ENCODE measurements at regions not wholly inside any gene's neighbourhood (a gene's known extent, or its start where the extent isn't known, plus 50 kb on each side); places are given as distances from the start of the nearest gene placed in this dataset.

DNA sequence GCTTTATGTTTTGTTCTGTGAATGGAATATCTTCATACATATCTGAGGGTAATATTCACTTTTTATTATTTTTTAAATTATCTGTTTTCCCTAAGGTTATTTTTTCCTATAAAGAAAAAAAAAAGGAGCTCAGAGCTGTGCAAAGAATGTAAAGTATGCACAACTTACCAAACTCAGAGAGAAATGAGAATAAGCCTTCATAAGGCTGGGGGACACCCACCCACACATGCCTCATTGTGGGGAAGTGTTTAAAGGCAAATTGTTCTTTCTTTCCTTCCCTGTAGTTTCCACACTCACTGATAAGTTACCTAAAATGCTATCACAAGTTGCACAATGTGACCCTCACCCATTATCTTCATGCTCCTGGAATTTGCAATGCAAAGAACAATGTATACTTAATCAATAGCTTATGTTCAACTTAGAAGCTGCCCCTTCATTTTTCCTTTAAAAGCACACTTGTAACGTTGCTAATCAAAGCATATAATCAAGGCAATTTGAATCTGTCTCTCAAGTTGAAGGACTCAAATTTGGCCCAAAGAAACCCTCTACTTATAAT is 108.1 kb downstream of the GNAT3 start:
- Histone ChIP-seq H3K9me3 (ENCODE audit: control insufficient read depth in 4 of 4, insufficient read depth in 3 of 4, low read length in 3 of 4) (peaks cover 0 to 1% (median 0%) of the 10 kb centered on the region in 4 donors), H3K4me1 (ENCODE audit: control insufficient read depth in 5 of 5, insufficient read depth in 5 of 5, low read length in 5 of 5) (no peaks in the 10 kb centered on the region), H3K27me3 (ENCODE audit: control insufficient read depth in 3 of 3, insufficient read depth in 3 of 3, low read length in 2 of 3) (no peaks in the 10 kb centered on the region), H3K36me3 (ENCODE audit: control insufficient read depth in 4 of 4, insufficient read depth in 4 of 4, low read length in 4 of 4) (no peaks in the 10 kb centered on the region), H3K27ac (ENCODE audit: low read depth in 1 of 2, low read length in 1 of 2) (no peak overlapping the region), H3K4me3 (no peak overlapping the region), H3K9ac (ENCODE audit: insufficient read depth in 1 of 2, low read length in 2 of 2) (no peak overlapping the region)
- no peak for DNase-seq
- no peak for ATAC-seq (ENCODE audit: insufficient read depth, low FRiP score)
- 47 to 81% methylated on average over 1 of the region's 1 CpG for WGBS, 2 donors
- TF ChIP-seq, protein P1, sequence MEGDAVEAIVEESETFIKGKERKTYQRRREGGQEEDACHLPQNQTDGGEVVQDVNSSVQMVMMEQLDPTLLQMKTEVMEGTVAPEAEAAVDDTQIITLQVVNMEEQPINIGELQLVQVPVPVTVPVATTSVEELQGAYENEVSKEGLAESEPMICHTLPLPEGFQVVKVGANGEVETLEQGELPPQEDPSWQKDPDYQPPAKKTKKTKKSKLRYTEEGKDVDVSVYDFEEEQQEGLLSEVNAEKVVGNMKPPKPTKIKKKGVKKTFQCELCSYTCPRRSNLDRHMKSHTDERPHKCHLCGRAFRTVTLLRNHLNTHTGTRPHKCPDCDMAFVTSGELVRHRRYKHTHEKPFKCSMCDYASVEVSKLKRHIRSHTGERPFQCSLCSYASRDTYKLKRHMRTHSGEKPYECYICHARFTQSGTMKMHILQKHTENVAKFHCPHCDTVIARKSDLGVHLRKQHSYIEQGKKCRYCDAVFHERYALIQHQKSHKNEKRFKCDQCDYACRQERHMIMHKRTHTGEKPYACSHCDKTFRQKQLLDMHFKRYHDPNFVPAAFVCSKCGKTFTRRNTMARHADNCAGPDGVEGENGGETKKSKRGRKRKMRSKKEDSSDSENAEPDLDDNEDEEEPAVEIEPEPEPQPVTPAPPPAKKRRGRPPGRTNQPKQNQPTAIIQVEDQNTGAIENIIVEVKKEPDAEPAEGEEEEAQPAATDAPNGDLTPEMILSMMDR (IDR thresholded peaks at IDR 0.05; ENCODE audit: control extremely low read depth, extremely low read depth): no peak

DNA sequence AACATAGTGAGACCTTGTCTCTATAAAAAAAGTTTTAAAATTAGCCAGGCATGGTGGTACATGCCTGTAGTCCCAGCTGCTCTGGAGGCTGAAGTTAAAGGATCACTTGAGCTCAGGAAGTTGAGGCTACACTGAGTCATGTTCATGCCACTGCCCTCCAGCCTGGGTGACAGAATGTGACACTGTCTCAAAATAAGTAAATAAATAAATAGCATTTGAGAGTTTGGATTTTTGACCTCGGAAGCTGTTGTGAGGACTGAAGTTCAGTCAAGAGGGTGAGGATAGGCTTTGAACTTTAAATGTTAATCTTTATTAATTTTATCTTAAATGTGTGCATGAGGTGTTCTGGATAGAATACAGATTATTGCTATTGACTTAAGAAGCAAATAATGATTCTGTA is 110.2 kb downstream of the GNAT3 start:
- DNase-seq (no peak), ATAC-seq (ENCODE audit: insufficient read depth, low FRiP score) (no peak)
- Histone ChIP-seq H3K4me3 (no peak overlapping the region), H3K9me3 (ENCODE audit: control insufficient read depth in 4 of 4, insufficient read depth in 3 of 4, low read length in 3 of 4) (no peaks in the 10 kb centered on the region), H3K27me3 (ENCODE audit: control insufficient read depth in 3 of 3, insufficient read depth in 3 of 3, low read length in 2 of 3) (no peaks in the 10 kb centered on the region), H3K27ac (ENCODE audit: low read depth in 1 of 2, low read length in 1 of 2) (no peak overlapping the region), H3K4me1 (ENCODE audit: control insufficient read depth in 5 of 5, insufficient read depth in 5 of 5, low read length in 5 of 5) (no peaks in the 10 kb centered on the region), H3K9ac (ENCODE audit: insufficient read depth in 1 of 2, low read length in 2 of 2) (no peak overlapping the region), H3K36me3 (ENCODE audit: control insufficient read depth in 4 of 4, insufficient read depth in 4 of 4, low read length in 4 of 4) (no peaks in the 10 kb centered on the region)
- 82 to 83% methylated on average over 1 of the region's 1 CpG for WGBS, 2 donors
- TF ChIP-seq, protein P1 (IDR thresholded peaks at IDR 0.05; ENCODE audit: control extremely low read depth, extremely low read depth): no peak

DNA sequence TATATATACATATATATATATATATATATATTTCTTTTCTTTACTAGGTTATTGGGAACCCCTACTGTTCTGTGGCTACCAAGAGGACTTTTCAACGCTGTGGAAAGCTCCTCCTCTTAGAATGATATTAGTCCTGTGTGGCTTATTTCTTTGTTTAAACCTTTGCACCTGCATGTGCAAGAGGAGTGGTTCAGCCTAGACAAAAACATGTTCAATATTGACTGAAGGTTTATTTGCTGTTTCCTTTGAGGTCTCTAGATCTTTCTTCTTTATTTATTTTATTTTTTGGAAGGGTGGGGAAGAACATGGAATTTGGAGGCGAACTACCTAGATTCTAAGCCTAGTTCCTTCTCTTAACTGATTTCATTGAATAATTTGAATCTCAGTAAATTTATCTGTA is 118.1 kb downstream of the GNAT3 start:
- Histone ChIP-seq H3K27me3 (ENCODE audit: control insufficient read depth in 3 of 3, insufficient read depth in 3 of 3, low read length in 2 of 3) (no peaks in the 10 kb centered on the region), H3K9ac (ENCODE audit: insufficient read depth in 1 of 2, low read length in 2 of 2) (no peak overlapping the region), H3K36me3 (ENCODE audit: control insufficient read depth in 4 of 4, insufficient read depth in 4 of 4, low read length in 4 of 4) (no peaks in the 10 kb centered on the region), H3K9me3 (ENCODE audit: control insufficient read depth in 4 of 4, insufficient read depth in 3 of 4, low read length in 3 of 4) (no peaks in the 10 kb centered on the region), H3K4me3 (no peak overlapping the region), H3K27ac (ENCODE audit: low read depth in 1 of 2, low read length in 1 of 2) (no peak overlapping the region), H3K4me1 (ENCODE audit: control insufficient read depth in 5 of 5, insufficient read depth in 5 of 5, low read length in 5 of 5) (no peaks in the 10 kb centered on the region)
- DNase-seq: no peak
- TF ChIP-seq, protein P1 (IDR thresholded peaks at IDR 0.05; ENCODE audit: control extremely low read depth, extremely low read depth): no peak
- no peak for ATAC-seq (ENCODE audit: insufficient read depth, low FRiP score)
- 84 to 87% methylated on average over 2 of the region's 2 CpGs for WGBS, 2 donors
